GM18517 (cell line): ENCODE measurements at regions not wholly inside any gene's neighbourhood (a gene's known extent, or its start where the extent isn't known, plus 50 kb on each side); places are given as distances from the start of the nearest gene placed in this dataset.
"Not testable (repeated sequence)": the region's sequence is repeated elsewhere in the genome, so short reads cannot be mapped to it uniquely, and the experiment has no call there.

Source experiments
- ATAC-seq: cut with Tn5 transposase; IDR thresholded peaks from one replicate; pipeline ENCODE4 v1.9.1; 2021; ENCODE audit warnings: mild to moderate bottlenecking, moderate library complexity; ENCODE audit not compliant: unreplicated experiment

- no peak for ATAC-seq
These were observed 66.6 kb downstream of the LACC1 start for GRCh38 chr13:43946281-43946680.

- no peak for ATAC-seq
These were observed 68.3 kb downstream of the LACC1 start for GRCh38 chr13:43947897-43948458.

DNA sequence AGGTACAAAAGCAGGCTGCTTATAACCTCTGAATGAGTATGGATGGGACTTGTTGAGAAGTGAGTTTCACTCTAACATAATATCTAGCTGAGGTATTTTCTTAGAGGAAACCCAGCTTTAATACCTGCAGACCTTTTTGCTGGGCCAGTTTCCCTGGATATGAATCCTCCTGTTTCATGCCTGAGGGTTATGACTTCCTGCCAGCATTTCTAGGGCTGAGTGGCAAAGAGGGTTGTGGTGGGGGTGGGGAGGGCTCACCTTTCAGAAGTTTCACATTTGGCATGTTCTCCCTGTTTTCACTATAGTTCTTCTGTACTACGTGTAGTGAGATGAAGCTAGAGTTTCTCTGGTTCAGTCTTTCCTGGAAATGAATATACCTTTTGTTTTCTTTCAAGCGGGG lies 73.7 kb downstream of the LACC1 start:
- no peak for ATAC-seq

DNA sequence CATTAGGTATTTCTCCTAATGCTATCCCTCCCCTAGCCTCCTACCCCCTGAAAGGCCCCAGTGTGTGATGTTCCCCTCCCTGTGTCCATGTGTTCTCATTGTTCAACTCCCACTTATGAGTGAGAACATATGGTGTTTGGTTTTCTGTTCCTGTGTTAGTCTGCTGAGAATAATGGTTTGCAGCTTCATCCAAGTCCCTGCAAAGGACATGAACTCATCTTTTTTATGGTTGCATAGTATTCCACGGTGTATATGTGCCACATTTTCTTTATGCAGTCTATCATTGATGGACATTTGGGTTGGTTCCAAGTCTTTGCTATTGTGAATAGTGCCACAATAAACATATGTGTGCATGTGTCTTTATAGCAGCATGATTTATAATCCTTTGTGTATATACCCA lies 77.3 kb downstream of the LACC1 start:
- not testable (repeated sequence) for ATAC-seq

GRCh38 chr13:43959291-43959690 lies 79.6 kb downstream of the LACC1 start:
- ATAC-seq: no peak

DNA sequence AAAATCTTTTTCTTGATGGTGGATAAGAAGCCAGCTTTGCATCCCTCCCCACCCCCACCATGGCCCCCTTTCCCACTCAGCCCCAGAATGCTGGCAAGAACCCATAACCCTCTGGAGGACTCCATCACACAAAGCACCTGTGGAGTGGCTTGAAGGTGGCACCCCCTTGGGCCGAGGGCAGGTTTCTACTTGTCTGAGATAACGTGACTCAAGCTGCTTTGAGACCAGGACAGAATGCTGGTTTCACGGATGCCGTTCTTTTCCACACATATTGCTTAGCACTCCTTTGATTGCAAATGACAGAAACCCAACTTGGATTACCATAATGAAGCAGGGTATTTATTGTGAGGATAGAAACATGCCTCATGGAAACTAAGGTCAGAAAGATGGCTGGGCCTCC lies 82.2 kb downstream of the LACC1 start:
- ATAC-seq: no peak

DNA sequence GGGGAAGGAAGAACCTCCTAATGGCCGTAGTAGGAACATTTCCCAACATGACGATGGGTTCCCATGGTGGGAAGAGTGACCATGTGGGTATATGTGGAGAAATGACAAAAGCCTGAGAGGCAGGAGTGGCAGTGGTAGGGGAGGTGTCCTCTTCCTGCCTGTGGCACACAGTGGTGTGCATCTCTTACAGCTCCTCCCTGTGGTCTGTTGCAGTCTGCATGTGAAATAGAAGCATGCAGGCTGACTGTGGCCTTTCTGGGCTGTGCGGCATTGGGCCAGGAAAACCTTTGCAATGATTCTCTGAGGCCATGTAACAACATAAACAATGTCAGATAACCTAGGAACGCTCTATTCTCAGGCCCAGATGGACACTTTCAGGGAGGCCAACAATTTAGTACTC lies 84.0 kb downstream of the LACC1 start:
- ATAC-seq: no peak

- no peak for ATAC-seq
These were observed 85.2 kb downstream of the LACC1 start for GRCh38 chr13:43964698-43965458.

DNA sequence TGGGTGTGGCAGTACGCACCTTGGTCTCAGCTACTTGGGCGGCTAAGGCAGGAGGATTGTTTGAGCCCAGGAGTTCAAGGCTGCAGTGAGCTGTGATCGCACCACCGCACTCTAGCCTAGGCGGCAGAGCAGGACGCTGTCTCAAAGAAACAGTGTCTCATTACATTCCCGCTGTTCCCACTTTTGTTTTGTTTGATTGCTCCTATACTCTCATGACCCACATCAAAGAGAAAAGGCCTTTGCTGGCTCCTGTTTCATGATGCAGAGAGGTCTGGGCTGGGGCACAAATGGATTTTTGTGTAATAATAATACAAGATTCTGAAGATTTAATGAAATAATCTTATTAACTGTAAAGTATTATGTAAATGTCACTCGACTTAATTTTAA lies 85.7 kb downstream of the LACC1 start:
- ATAC-seq: no peak

GRCh38 chr13:43968251-43968942 lies 88.7 kb downstream of the LACC1 start:
- not testable (repeated sequence) for ATAC-seq

DNA sequence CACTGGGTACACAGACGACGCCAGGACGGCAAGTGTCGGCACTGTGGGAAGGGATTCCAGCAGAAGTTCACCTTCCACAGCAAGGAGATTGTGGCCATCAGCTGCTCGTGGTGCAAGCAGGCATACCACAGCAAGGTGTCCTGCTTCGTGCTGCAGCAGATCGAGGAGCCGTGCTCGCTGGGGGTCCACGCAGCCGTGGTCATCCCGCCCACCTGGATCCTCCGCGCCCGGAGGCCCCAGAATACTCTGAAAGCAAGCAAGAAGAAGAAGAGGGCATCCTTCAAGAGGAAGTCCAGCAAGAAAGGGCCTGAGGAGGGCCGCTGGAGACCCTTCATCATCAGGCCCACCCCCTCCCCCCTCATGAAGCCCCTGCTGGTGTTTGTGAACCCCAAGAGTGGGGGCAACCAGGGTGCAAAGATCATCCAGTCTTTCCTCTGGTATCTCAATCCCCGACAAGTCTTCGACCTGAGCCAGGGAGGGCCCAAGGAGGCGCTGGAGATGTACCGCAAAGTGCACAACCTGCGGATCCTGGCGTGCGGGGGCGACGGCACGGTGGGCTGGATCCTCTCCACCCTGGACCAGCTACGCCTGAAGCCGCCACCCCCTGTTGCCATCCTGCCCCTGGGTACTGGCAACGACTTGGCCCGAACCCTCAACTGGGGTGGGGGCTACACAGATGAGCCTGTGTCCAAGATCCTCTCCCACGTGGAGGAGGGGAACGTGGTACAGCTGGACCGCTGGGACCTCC lies 89.4 kb downstream of the LACC1 start:
- not testable (repeated sequence) for ATAC-seq

GRCh38 chr13:43969919-43970318 lies 90.2 kb downstream of the LACC1 start:
- ATAC-seq: not testable (repeated sequence)

DNA sequence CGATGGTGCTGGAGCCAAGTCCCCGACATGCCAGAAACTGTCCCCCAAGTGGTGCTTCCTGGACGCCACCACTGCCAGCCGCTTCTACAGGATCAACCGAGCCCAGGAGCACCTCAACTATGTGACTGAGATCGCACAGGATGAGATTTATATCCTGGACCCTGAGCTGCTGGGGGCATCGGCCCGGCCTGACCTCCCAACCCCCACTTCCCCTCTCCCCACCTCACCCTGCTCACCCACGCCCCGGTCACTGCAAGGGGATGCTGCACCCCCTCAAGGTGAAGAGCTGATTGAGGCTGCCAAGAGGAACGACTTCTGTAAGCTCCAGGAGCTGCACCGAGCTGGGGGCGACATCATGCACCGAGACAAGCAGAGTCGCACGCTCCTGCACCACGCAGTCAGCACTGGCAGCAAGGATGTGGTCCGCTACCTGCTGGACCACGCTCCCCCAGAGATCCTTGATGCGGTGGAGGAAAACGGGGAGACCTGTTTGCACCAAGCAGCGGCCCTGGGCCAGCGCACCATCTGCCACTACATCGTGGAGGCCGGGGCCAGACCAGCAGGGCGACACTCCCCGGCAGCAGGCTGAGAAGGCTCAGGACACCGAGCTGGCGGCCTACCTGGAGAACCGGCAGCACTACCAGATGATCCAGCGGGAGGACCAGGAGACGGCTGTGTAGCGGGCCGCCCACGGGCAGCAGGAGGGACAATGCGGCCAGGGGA lies 91.0 kb downstream of the LACC1 start:
- not testable (repeated sequence) for ATAC-seq

- ATAC-seq: not testable (repeated sequence)
These were observed 91.6 kb downstream of the LACC1 start for GRCh38 chr13:43971324-43971723.

DNA sequence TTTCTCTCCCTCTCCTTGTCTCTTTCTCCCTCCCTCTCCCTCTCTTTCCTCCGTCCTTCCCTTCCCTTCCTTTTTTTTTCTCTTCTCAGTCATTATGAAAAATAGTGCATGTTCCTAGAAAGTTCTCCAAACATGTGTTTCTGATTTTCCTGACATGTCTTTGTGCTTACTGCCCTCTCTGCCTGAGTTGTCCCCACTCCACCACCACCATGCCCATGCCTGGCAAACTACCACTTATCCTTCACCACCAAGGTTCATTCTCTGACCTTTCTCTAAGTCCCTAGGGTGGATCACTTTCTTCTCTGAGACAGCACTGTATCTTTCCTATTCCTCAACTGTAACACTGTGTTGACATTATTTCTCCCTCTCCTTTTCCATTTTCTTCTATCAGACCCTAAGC lies 98.2 kb downstream of the LACC1 start:
- ATAC-seq: no peak

DNA sequence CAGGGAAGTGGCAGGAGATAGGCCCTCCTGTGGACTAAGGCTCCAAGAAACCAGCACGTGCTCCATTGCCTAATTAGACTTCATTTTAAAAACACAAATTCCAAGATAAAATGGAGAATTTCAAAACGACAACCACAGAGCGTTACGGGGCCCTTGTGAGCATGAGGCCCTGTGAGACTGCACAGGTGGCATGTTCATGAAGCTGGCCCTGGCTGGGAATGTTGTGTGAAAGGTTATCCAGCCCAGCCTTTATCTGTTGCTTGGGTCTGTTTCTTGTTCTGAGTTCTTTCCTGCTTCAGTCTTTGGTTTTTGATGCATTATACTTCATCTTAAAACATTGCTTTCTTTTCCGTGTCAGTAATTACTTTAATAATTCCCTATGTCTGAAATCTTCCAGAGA lies 99.0 kb downstream of the LACC1 start:
- ATAC-seq: no peak

GRCh38 chr13:43979492-43979891 lies 99.8 kb downstream of the LACC1 start:
- ATAC-seq: no peak

DNA sequence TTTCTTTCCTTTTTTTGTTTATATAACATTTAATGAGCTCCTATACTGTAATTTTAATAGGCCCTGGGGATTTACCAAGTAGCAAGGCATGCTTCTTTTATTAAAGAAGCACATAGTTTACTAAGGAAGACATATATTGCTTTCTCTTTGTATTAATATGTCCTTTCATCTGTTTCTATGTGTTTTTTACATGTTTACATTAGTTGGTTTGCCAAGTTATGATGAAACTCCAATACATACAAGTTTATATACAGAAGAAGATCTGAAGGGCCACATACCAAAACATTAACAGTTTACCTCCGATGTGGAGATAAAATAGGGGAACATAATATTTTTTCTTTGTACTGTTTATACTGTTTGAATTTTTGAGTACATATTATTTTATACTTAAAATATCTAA lies 100.9 kb downstream of the LACC1 start:
- no peak for ATAC-seq

DNA sequence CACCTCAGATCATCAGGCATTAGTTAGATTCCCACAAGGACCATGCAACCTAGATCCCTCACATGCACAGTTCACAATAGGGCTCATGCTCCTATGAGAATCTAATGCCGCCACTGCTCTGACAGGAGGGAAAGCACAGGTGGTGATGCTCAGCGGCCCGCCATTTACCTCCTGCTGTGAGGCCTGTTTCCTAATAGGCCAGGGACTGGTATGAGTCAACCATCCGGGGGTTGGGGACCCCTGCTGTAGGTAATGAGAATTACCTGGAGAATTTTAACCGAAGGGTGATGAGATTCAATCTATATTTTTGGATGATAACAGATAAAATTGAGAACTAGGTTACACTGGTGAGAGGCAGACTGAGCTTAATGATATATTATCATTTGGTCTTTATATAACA lies 101.4 kb downstream of the LACC1 start:
- no peak for ATAC-seq

DNA sequence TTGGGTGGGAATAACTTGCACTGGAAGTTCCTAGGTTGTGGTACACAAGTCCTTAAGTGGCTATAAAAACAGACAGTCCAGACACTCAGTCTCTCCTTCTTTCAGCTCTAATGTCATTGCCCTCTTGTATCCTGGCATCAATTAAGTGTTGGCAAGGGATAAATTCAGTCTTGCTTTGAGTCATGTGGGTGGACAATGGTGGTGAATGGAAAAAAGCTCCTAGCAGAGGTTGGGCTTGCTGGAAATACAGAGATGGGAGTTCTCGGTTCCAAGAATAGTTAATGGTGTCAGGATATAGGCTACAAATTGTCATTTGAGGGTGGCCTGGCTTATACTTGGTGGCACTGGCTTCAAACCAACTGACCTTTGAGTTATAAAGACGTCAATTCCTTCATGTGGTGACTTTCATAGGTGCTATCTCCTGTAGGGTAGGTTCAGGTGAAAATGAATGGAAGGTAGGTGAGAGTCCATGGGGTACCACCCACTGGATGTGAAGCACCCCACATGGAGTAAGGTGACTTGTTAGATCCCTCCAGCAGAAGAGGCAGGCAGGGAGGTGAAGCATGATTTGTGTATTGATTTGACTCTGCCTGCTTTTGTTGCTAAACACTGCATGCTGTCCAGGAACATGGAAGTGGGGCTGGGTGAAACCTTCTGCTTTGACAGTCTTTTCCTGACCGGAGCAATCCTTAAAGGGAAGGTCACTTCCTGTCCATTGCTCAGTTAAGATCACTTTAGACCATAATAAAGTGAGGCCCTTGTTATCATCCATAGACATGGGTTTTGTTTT lies 102.0 kb downstream of the LACC1 start:
- ATAC-seq: no peak
